Hippocampal formation (tissue), 2 donors: ENCODE measurements at regions not wholly inside any gene's neighbourhood (a gene's known extent, or its start where the extent isn't known, plus 50 kb on each side); places are given as distances from the start of the nearest gene placed in this dataset.

Experiments
- DNase-seq, 2 donors: peaks; one replicate each; lab custom pipeline; 2025; lab: John Stamatoyannopoulos, UW

GRCh38 chr15:39391230-39391629, 189.6 kb upstream of the THBS1 start:
- no peak for DNase-seq

GRCh38 chr15:39392469-39393047, 188.3 kb upstream of the THBS1 start:
- no peak for DNase-seq

DNA sequence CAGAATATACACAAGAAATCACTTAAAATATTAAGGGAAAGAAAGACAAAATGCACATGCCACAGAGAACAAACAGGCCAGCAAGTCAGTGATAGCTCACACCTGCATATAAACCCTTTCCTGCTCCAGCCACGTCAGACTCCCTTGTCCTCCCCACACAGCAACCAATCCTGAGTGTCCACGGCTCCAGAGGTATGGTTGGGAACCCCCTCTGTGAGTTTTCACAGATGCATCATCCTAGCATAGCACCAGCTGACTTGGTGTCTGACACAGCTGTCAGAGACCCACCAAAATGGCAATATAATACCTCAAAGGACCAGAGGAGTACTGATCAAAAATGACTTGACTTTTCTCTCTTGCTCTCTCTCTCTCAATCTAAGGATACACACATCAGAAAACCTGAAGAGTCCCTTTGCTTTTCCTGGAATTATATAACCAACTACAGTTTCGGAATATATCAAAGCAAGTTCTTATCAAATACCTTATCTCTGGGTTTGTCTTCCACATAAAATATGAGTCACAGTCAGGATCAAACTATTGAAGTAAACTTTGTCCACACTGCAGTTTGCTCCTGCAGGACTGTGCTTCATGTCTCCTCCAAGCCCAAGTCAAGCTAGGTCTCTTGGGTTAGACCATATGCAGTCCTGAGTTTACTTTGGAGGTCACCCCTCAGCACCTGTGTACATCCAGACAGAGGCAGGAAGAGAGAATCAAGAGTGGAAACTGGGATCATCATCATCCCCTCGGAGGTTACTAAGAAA, 187.1 kb upstream of the THBS1 start:
- no peak for DNase-seq

DNA sequence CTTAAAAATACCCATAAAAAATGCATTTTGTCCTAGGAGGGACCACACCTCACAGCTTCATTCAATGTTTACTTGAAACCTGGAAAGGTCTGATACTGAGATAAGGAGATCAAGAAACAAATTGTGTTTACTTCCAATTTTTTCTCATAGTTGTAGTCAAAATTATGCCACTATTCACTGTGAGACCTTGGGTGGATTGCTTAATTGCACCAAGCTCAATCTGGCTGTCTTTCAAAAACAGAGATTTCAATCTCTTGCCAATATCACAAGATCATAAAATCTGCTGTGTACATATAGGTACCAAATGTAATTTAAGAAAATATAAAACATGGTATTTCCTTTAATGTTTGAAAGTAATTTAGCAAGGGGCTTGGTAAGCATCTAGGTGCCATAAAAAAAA, 186.4 kb upstream of the THBS1 start:
- DNase-seq = no peak

DNA sequence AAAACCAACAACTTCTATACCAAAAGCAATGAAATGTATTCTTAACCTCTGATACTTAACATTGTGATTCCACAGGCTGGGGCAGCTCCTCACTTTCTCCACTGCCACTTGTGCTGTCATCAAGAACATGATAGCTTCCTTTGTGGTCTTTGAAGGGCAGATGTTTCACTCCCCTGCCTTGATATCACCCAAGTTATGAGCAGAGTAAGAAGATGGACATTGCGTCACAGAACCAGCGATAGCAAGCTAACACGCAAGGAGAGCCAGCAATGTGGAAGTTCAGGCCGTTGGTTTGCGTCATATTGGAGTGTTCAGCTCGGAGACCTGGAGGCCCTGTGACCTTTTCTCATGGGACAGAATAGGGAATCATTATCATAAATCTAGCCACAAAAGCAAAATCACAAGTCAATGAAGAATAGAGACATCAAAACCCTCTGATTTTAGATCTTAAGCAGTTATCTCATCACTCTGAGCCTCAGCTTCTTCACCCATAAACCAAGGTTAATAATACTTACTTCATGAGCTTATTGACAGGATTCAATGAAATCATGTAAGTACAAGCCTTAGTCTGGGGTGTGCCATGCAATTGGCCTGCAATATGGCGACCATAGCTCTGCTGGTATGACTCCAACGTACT, 183.8 kb upstream of the THBS1 start:
- no peak for DNase-seq

DNA sequence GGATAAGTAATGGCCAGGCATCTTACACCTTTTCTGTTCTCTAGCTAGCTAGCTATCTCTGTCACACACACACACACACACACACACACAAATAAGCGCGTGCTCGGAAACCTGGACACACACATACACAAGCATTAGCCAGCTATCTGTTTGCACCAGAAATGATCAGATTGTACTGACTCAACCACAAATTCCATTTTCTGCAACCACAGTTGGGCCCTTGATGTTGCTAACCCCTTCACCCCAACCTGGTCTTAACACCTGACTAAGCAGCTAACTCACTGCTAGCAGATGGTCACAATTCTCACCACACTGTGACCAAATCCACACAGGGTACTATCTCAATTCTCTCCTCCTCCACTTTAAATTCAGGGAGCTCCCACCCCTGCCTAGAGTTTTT, 183.0 kb upstream of the THBS1 start:
- no peak for DNase-seq

DNA sequence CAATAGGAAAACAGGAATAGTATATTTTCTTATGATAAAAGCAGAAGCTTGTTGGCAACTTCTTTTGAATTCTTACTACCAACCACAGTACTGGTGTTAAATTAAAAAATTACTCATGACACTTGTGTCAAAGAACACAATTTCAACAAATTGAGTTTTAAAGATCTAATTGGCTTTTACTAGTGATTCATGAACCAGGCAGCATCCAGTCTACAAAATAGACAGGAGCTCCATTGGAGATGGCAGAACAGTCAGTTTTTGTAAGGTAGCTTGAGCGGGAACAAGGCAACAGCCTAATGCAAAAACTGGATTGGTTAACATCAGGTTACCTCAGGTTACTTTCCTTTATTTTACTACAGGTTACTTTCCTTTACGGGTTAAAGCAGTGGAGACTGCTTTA, 181.3 kb upstream of the THBS1 start:
- no peak for DNase-seq

- DNase-seq = no peak
Observed at GRCh38 chr15:39400002-39400401, 180.9 kb upstream of the THBS1 start.

DNA sequence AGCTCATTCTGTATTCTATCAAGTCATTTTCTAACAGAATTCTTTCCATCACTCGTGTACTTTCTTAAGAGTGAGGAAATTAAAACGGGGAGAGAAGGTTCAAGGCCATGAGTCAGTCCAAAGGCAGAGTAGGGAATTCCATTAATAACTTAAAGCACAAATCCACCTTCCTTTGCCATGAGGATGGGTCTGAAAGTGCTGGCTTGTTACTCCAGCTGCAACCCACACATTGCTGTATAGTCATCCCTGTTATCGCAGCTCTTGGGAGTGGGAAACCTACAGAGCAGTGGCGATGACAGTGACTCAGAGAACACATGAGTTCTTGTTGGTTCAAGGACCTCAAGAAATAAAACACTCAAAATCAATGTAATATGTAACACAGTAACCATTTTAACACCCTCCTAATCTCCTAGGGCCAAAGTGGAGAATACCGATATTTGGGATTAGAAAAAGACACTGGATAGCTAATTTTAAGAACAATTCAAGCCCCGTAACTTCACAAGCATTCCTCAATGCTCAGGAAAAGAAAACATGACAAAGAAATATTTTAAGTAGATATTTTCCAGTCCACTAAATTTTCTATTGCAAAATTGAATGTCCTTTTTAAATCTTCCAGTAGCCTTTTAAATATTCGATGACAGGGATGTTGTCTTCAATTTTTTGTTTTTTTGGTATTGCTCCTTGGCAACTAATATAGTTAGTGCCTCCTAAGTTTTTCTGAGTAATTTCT, 179.9 kb upstream of the THBS1 start:
- DNase-seq = no peak

GRCh38 chr15:39403640-39404117, 177.2 kb upstream of the THBS1 start:
- DNase-seq = no peak

DNA sequence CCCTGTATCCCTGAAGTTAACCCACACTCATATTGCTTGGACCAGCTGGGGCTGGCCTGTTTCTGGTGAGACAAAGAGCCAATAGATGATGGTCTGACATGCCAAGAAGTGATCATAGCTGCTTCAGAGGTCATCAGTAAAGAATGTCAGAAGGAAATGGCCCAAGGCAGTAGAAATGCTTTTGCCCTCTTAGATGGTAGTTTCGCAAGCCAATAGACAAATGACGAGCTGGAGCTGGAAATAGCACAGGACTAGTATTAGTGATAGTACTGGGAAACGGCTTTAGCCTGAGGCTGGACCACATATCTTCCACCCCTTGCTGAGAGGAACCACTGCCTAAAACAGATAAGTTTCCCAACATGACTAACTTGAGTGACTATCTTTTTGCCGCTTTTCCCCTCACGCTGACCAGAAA, 176.1 kb upstream of the THBS1 start:
- DNase-seq = no peak

DNA sequence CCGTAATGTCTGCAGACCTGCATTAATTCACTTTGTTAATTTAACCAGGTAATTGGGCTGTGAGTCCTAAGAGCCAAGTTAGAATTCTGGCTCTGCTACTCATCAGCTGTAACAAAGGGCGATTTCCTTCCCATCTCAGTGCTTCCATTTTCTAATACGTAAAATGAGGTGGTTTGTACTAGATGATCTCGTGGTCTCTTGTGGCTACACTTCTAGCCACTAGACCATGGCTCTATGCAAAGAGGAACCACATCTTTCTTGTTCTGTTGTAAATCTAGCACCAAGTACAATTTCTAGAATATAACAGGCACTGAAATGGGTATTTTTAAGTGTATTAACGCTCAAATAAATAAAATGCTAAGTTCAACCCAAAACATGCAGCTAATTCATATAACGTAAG, 174.4 kb upstream of the THBS1 start:
- no peak for DNase-seq

GRCh38 chr15:39407116-39407515, 173.8 kb upstream of the THBS1 start:
- DNase-seq = no peak

GRCh38 chr15:39409876-39410530, 170.9 kb upstream of the THBS1 start:
- DNase-seq = no peak

DNA sequence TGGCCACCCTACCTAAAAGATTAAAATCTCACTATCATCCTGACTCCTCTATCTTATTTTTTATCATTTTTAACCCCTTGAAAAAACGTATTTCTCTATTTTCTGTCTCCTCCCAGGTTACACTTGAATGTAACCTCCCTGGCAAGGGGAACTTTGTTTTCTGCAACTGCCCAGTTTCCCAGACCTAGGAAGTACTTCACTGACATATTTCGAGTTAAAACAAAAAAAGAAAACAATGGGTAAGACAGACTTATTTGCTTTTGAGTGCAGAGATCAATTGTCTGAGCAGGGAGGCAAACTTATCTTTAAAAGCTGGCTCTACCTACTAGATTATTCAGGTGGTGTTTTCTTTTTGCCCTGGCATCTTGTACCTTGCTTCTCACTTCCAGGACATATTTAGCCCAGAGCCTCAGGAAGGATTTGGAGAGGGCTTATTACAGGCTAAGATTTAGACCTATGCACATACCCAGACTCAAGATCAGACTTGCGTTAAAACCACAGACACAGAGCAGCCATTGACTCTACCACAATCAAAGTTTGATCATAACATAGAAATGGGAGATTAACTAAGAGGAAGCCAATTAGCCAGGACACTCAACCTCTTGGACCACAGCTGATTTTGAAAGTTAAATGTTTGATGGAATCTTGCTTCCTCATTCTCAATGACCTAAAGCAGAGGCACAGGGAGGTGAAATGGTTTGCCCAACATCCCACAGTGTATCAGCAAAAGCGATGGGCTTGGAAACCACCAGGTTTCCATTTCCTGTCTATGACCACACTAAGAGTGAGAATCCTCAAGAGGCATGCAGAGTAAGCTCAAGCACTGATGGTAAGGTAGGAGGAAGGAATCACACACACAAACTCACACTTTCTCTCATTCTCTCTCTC, 169.5 kb upstream of the THBS1 start:
- no peak for DNase-seq

DNA sequence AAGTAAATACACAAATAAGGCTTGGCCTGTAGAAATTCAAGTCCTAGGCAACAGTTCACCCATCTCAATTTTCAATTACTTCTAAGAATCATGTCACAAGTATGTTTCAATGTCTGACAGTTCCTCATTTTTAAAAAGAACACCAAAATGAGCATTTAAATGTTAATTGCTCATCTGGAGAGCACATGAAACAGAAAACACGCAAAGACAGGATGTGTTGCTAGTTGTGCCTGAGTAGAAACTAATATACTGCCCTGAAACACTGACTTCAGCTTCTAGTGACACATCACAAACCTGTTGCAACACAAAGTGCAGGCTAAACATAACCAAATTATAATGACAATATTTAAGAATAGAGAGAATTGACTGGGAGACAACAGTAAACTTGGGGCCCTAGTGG, 167.3 kb upstream of the THBS1 start:
- DNase-seq = no peak

DNA sequence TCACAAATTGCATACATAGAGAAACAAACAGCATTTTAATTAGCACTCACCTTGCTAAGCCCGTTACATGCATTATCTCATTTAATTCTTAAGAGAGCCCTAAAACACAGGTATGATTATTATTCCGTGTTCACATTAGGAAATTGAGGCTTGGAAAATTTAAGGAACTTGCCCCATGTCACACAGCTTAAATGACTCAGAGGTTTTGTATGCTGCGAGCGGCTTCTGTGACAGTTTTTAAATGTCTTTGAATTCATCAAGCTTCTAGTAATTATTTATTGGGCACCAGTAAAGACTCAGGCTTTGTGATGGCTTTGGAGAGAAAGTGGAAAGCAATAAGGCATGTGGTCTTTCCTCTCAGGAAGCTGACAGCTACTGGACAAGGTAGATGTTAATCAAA, 166.7 kb upstream of the THBS1 start:
- no peak for DNase-seq

DNA sequence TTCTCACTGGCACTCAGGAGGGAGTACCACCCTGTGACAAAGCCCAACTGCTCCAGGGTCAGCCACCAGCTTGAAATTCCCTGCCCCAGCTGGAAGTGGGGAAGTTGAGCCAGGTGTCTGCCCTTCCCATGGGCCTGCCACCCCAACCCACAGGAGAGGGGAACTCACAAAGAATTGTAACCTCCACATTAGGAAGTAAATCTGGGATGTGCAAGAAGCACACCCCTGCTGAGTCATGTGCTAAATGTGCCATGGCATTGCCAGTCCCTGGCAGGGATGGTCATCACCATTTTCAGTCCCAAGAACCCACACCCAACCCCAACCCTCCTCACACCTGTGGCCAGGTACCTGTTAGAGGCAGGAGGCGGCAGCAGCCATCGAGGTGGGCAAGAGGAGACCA, 165.2 kb upstream of the THBS1 start:
- DNase-seq = no peak

DNA sequence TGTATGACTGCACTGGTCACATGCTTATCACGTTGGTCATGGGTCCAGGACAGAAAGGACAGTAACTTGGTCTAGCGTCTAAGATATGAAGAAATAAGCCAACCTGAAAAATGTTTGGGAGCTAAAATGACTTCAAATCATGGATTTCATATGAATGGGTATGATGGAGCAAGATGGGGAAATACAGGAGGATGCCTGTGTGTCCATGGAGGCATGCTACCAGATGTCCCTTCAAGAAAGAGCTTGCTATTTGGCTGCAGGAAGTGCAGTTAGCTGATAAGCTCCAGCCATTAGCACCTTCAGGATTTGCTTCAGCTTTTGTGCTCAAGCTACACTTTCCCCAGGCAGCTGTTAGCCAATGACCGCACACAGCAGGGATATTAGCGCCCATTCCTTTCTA, 164.6 kb upstream of the THBS1 start:
- no peak for DNase-seq

DNA sequence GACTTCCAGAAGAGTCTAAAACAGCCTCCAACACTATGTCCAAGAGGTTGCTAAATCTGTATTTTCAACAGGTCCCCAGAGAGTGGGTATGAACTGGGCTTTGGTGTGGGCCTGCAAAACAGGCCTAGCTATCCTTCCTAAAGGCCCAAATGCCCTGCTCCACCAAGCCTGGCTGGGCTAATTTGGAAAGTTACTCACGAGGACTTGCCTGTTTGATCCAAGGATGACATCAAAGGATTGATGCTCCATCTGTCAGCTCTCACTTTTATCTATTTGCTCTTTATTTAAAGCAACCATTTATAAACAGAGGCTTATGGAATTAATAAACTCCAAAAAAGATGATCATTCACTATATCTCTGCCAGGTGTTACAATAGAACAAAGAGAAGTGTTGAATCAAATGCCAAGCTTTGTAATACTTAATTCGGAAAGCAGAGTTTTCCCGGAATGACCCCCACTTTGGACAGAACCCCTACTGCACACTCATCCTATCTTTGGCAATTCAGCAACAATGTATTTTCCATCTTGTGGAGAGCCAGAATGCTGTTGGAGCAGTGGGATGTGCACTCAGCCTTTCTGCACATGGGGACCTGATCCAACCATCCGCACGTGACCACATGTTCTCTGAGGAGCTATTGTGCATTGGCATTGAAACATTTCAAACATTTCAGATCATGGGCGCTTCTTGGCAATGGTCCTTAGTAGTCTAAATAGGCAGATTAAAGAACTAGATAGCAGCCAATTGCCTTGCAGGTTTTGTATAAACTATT, 163.3 kb upstream of the THBS1 start:
- no peak for DNase-seq
